ENCODE measurements at regions not wholly inside any gene's neighbourhood (a gene's known extent, or its start where the extent isn't known, plus 50 kb on each side); places are given as distances from the start of the nearest gene placed in this dataset.

DNA sequence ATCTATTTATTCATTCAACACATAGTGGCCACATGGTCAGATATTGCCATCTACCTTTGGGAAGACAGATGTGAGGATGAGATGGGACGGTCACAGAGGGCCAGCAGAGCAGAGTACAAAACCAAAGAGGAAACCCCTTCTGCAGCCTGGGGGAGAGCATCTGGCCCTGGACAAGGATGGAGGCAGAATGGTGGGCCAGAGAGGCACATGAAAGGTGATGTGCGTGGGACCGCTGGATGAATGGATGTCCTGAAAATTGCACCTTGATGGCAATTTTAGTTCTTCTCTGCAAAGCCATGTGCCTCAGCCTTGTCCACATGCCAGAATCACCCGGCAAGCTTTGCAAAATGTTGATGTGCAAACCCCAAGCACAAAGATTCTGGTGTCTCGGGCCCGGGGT, 77.4 kb upstream of the CD93 start:
- no peak for TF ChIP-seq POLR2A (IDR thresholded peaks at IDR 0.05)
- TF ChIP-seq, protein P1, sequence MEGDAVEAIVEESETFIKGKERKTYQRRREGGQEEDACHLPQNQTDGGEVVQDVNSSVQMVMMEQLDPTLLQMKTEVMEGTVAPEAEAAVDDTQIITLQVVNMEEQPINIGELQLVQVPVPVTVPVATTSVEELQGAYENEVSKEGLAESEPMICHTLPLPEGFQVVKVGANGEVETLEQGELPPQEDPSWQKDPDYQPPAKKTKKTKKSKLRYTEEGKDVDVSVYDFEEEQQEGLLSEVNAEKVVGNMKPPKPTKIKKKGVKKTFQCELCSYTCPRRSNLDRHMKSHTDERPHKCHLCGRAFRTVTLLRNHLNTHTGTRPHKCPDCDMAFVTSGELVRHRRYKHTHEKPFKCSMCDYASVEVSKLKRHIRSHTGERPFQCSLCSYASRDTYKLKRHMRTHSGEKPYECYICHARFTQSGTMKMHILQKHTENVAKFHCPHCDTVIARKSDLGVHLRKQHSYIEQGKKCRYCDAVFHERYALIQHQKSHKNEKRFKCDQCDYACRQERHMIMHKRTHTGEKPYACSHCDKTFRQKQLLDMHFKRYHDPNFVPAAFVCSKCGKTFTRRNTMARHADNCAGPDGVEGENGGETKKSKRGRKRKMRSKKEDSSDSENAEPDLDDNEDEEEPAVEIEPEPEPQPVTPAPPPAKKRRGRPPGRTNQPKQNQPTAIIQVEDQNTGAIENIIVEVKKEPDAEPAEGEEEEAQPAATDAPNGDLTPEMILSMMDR (IDR thresholded peaks at IDR 0.05) = no peak
- no peak for TF ChIP-seq POLR2AphosphoS5 (IDR thresholded peaks at IDR 0.05)

All from transverse colon (tissue), 4 donors.